BJ (cell line): ENCODE measurements at regions not wholly inside any gene's neighbourhood (a gene's known extent, or its start where the extent isn't known, plus 50 kb on each side); places are given as distances from the start of the nearest gene placed in this dataset.

Source experiments
- CTCF ChIA-PET: fragments of 350-600 bp; formaldehyde crosslinking; extraction: SDS; loops from one replicate; lab custom pipeline; 2021; ENCODE audit warnings: antibody characterized with exemption, inconsistent platforms; lab: Yijun Ruan, JAX
- POLR2A ChIA-PET: fragments of 300-600 bp; sonication (Branson Sonifier 250); formaldehyde crosslinking; extraction: SDS; loops from one replicate; lab custom pipeline; 2021; ENCODE audit warnings: antibody characterized with exemption; lab: Charles Lee
- DNase-seq: peaks from one replicate; pipeline ENCODE4 v3.0.0-alpha.2; 2011; ENCODE audit warnings: low read depth
- H3K27me3 ChIP-seq: 2 replicates; pipeline ENCODE4 v1.6.0; 2011; ENCODE audit warnings: low read length; ENCODE audit not compliant: control insufficient read depth, insufficient read depth
- H3K36me3 ChIP-seq: 2 replicates; pipeline ENCODE4 v1.5.1; 2011; ENCODE audit warnings: low read length; ENCODE audit not compliant: control insufficient read depth, insufficient read depth
- H3K4me3 ChIP-seq: 2 replicates; pipeline ENCODE4 v1.5.1; 2011; ENCODE audit warnings: low read depth, mild to moderate bottlenecking, control low read depth, low read length
- TF ChIP-seq, protein P1 (sequence below): IDR thresholded peaks from 2 replicates; pipeline ENCODE4 v1.5.1; 2011; ENCODE audit warnings: low read depth, mild to moderate bottlenecking, control low read depth, inconsistent platforms, low read length, moderate library complexity; ENCODE audit not compliant: insufficient read depth

DNA sequence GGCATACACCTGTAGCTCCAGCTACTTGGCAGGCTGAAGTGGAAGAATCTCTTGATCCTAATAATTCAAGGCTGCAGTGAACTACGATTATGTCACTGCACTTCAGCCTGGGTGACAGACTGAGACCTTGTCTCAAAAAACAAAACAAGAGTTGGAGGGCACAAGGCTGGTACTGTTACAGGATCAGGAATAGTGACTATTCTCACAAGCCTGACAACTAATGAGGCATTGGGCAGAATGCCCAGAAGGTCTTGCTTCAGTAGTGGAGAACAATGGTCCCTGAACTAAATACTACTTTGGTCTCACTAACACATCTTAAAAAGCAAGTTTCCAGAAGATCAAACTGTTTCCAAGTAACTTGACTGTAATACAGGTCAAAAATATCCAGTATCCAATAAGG lies 182.9 kb upstream of the RFX3 start:
- Histone ChIP-seq H3K4me3 (no peak overlapping the region), H3K36me3 (no peaks in the 10 kb centered on the region), H3K27me3 (peaks cover 2% of the 10 kb centered on the region; the same call in 1 of the 2 replicates)
- TF ChIP-seq, protein P1, sequence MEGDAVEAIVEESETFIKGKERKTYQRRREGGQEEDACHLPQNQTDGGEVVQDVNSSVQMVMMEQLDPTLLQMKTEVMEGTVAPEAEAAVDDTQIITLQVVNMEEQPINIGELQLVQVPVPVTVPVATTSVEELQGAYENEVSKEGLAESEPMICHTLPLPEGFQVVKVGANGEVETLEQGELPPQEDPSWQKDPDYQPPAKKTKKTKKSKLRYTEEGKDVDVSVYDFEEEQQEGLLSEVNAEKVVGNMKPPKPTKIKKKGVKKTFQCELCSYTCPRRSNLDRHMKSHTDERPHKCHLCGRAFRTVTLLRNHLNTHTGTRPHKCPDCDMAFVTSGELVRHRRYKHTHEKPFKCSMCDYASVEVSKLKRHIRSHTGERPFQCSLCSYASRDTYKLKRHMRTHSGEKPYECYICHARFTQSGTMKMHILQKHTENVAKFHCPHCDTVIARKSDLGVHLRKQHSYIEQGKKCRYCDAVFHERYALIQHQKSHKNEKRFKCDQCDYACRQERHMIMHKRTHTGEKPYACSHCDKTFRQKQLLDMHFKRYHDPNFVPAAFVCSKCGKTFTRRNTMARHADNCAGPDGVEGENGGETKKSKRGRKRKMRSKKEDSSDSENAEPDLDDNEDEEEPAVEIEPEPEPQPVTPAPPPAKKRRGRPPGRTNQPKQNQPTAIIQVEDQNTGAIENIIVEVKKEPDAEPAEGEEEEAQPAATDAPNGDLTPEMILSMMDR, result no peak
- CTCF ChIA-PET, result interaction anchor here (1.2 kb wide), 1 partner anchor 10 kb away, joined by 4 read pairs; no protein-coding TSS in a partner anchor
- POLR2A ChIA-PET, result no interaction called here
- no peak for DNase-seq

DNA sequence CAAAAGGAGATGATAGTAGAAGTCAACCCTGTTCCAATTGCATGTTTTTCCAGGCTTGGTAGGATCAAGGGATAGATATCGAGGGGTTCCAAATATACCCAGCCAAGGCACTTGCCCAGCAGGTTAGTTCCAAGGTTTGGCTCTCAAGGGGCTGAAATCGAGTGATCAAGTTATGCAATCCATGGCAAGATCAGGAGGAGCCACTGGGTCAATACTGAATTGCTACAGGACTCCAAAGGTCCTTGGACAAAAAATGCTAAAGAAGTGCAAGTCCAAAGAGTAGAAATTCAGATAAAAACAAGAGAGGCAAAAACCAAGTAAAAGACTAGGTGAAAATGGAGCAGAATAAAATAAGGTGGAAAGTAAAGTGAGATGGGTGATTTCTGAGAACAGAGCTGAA lies 179.1 kb upstream of the RFX3 start:
- H3K36me3 ChIP-seq, result no peaks in the 10 kb centered on the region
- H3K27me3 ChIP-seq, result peaks cover 1% of the 10 kb centered on the region; the same call in 1 of the 2 replicates
- H3K4me3 ChIP-seq, result no peak overlapping the region
- ChIA-PET POLR2A (no interaction called here), CTCF (no interaction called here)
- TF ChIP-seq, protein P1, result no peak
- no peak for DNase-seq

GRCh38 chr9:3700772-3701171 lies 175.0 kb upstream of the RFX3 start:
- CTCF ChIA-PET, result no interaction called here
- TF ChIP-seq, protein P1, result no peak

DNA sequence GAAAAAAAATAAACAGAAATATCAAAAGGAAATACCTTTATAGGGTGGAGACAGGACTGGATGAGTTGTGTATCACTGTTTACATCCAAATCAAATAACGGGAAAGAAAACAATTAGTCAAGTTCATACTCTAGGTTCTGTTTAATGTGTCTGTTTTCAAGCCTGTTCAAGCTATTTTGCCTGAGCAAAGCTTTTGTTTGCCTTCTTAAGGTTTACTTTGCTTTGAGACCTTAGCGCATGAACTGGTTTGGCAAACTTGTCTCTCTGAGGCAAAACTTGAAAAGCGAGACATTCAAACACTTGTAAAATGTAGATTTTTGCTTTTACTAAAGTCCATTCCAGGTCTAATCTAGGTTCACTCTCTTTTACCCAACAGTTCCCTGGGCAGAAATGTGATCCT lies 174.1 kb upstream of the RFX3 start:
- POLR2A ChIA-PET, result no interaction called here
- TF ChIP-seq, protein P1, result no peak
- H3K36me3 ChIP-seq, result no peaks in the 10 kb centered on the region
- peaks cover 2% of the 10 kb centered on the region; the same call in 1 of the 2 replicates for H3K27me3 ChIP-seq
- no peak for DNase-seq
- CTCF ChIA-PET, result interaction anchor here (1.2 kb wide), 1 partner anchor 233 kb away, joined by 4 read pairs; no protein-coding TSS in a partner anchor
- H3K4me3 ChIP-seq, result no peak overlapping the region

More at GRCh38 chr9:3700772-3701171, 175.0 kb upstream of the RFX3 start:
- H3K36me3 ChIP-seq, result no peaks in the 10 kb centered on the region
- POLR2A ChIA-PET, result no interaction called here
- no peak overlapping the region for H3K4me3 ChIP-seq
- no peak for DNase-seq
- peaks cover 2% of the 10 kb centered on the region; the same call in 1 of the 2 replicates for H3K27me3 ChIP-seq

DNA sequence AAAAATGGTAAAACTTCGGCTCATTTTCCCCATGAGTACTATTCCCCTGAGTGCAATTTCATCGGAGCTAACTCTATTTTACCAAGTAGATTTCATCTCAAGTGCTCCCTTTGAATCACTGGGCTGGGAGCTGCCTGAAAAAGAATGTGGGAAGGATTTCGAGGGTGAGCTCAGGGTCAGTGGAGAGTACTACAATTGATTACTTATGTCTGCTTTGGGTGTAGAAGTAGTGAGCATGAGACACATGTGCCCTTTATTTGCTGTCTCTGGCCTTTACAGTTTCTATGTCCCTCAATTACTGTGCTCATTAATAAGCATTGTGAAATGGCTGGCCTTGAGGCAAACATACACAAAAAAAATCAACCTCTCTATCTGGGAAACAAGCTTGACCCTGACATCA lies 172.7 kb upstream of the RFX3 start:
- peaks cover 2% of the 10 kb centered on the region; the same call in 1 of the 2 replicates for H3K27me3 ChIP-seq
- POLR2A ChIA-PET, result no interaction called here
- no peak for DNase-seq
- TF ChIP-seq, protein P1, result no peak
- no peak overlapping the region for H3K4me3 ChIP-seq
- no peaks in the 10 kb centered on the region for H3K36me3 ChIP-seq
- CTCF ChIA-PET, result interaction anchor here (0.6 to 1.2 kb wide), 4 partner anchors 10 to 894 kb away, joined by 3 to 4 read pairs (median 4); no protein-coding TSS in a partner anchor
